HL-60 (cell line): ENCODE measurements at regions not wholly inside any gene's neighbourhood (a gene's known extent, or its start where the extent isn't known, plus 50 kb on each side); places are given as distances from the start of the nearest gene placed in this dataset.

Experiments
- DNase-seq, 2 experiments: peaks; one replicate each; pipeline ENCODE4 v3.0.0-alpha.2; 2010 to 2020; ENCODE audit warnings: low read depth in 1 of 2, low spot score in 1 of 2
- H3K27ac ChIP-seq: fragments of 250-450 bp; sonication (Bioruptor Pico); replicated peaks from 2 replicates; pipeline ENCODE4 v1.5.1; 2020; ENCODE audit warnings: mild to moderate bottlenecking, moderate library complexity
- H3K27me3 ChIP-seq: fragments of 250-450 bp; sonication (Bioruptor Pico); 2 replicates; pipeline ENCODE4 v1.5.1; 2021; ENCODE audit warnings: mild to moderate bottlenecking, moderate library complexity; ENCODE audit not compliant: insufficient read depth, poor library complexity, severe bottlenecking
- H3K4me3 ChIP-seq: replicated peaks from 2 replicates; pipeline ENCODE4 v1.5.1; 2011; ENCODE audit warnings: mild to moderate bottlenecking, control low read depth, low read length; ENCODE audit not compliant: insufficient read depth
- GABPA ChIP-seq: IDR thresholded peaks from 2 replicates; pipeline ENCODE4 v1.6.1; 2012; ENCODE audit warnings: low read depth
- POLR2AphosphoS5 ChIP-seq: IDR thresholded peaks from 2 replicates; pipeline ENCODE4 v1.6.1; 2012; ENCODE audit warnings: low read depth
- SPI1 ChIP-seq: IDR thresholded peaks from 2 replicates; pipeline ENCODE4 v1.6.1; 2012; ENCODE audit warnings: low read depth, mild to moderate bottlenecking, borderline replicate concordance
- TF ChIP-seq, protein P1 (sequence below): IDR thresholded peaks from one replicate; pipeline ENCODE4 v1.5.1; 2011; ENCODE audit warnings: low read length, control low read depth, inconsistent platforms; ENCODE audit not compliant: insufficient read depth
- TF ChIP-seq, protein P2 (sequence below): IDR thresholded peaks from 2 replicates; pipeline ENCODE4 v1.6.1; 2012; ENCODE audit warnings: low read depth; ENCODE audit not compliant: insufficient replicate concordance

DNA sequence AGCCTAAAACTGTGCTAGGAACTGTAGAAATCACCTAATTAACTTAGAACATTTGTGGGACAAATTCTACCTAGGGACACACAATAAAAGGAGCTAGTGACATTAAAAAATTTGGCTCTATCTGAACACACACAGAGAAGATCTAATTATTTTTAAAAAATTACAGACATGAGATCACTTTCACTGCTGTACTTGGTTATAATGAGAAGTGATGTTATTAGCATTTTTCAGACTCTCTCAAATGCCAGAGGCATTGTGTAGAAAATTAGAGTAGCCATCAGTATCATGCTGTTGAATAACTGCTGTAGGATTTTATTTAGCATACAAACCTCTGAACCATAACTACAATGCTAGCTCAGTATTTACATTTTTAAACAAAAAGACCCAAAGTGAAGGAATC, 109.1 kb upstream of the ANK2 start:
- Histone ChIP-seq H3K27ac (no peak overlapping the region), H3K4me3 (no peak overlapping the region), H3K27me3 (no peaks in the 10 kb centered on the region)
- no peak for DNase-seq
- TF ChIP-seq, protein P1, sequence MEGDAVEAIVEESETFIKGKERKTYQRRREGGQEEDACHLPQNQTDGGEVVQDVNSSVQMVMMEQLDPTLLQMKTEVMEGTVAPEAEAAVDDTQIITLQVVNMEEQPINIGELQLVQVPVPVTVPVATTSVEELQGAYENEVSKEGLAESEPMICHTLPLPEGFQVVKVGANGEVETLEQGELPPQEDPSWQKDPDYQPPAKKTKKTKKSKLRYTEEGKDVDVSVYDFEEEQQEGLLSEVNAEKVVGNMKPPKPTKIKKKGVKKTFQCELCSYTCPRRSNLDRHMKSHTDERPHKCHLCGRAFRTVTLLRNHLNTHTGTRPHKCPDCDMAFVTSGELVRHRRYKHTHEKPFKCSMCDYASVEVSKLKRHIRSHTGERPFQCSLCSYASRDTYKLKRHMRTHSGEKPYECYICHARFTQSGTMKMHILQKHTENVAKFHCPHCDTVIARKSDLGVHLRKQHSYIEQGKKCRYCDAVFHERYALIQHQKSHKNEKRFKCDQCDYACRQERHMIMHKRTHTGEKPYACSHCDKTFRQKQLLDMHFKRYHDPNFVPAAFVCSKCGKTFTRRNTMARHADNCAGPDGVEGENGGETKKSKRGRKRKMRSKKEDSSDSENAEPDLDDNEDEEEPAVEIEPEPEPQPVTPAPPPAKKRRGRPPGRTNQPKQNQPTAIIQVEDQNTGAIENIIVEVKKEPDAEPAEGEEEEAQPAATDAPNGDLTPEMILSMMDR: no peak
- no peak for TF ChIP-seq POLR2AphosphoS5
- no peak for TF ChIP-seq SPI1
- TF ChIP-seq GABPA: no peak
- TF ChIP-seq, protein P2, sequence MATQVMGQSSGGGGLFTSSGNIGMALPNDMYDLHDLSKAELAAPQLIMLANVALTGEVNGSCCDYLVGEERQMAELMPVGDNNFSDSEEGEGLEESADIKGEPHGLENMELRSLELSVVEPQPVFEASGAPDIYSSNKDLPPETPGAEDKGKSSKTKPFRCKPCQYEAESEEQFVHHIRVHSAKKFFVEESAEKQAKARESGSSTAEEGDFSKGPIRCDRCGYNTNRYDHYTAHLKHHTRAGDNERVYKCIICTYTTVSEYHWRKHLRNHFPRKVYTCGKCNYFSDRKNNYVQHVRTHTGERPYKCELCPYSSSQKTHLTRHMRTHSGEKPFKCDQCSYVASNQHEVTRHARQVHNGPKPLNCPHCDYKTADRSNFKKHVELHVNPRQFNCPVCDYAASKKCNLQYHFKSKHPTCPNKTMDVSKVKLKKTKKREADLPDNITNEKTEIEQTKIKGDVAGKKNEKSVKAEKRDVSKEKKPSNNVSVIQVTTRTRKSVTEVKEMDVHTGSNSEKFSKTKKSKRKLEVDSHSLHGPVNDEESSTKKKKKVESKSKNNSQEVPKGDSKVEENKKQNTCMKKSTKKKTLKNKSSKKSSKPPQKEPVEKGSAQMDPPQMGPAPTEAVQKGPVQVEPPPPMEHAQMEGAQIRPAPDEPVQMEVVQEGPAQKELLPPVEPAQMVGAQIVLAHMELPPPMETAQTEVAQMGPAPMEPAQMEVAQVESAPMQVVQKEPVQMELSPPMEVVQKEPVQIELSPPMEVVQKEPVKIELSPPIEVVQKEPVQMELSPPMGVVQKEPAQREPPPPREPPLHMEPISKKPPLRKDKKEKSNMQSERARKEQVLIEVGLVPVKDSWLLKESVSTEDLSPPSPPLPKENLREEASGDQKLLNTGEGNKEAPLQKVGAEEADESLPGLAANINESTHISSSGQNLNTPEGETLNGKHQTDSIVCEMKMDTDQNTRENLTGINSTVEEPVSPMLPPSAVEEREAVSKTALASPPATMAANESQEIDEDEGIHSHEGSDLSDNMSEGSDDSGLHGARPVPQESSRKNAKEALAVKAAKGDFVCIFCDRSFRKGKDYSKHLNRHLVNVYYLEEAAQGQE: no peak

- TF ChIP-seq, protein P1: no peak
- TF ChIP-seq POLR2AphosphoS5 (no peak), SPI1 (no peak), GABPA (no peak)
- TF ChIP-seq, protein P2: no peak
- H3K4me3 ChIP-seq: no peak overlapping the region
- DNase-seq: no peak
- H3K27ac ChIP-seq: no peak overlapping the region
- H3K27me3 ChIP-seq: peaks cover 2% of the 10 kb centered on the region
Measured at GRCh38 chr4:112942077-112942476, 107.4 kb upstream of the ANK2 start.

DNA sequence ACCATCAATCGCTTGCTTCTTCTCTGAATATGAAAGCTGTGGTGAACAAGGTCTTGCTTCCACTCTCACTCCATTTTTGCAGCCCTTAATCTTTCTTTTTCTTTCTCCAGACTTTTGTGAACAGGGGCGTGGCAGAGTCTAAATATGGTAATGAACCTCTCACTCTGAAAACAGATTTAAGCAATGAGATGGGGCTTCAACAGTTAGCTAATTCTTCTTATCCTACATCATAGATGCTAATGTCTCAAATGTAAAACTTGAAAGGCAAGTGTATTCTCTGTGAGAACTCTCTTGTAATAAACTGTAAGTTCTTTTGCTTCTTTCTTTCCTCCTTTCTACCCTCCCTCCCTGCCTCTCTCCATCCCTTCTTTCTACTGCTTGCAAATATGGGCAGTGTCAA, 106.5 kb upstream of the ANK2 start:
- TF ChIP-seq, protein P1: no peak
- TF ChIP-seq SPI1: no peak
- TF ChIP-seq, protein P2: no peak
- no peak for TF ChIP-seq GABPA
- no peak for TF ChIP-seq POLR2AphosphoS5
- no peak for DNase-seq
- Histone ChIP-seq H3K27me3 (peaks cover 2% of the 10 kb centered on the region), H3K27ac (no peak overlapping the region), H3K4me3 (no peak overlapping the region)
